ENCODE measurements at regions not wholly inside any gene's neighbourhood (a gene's known extent, or its start where the extent isn't known, plus 50 kb on each side); places are given as distances from the start of the nearest gene placed in this dataset.

GRCh38 chr12:45548426-45548825, 181.1 kb upstream of the ARID2 start:
- no TSS peak for BruUV-seq (replicated peaks)
- H3K4me1 ChIP-seq (ENCODE audit: insufficient read depth, low read length, poor library complexity, severe bottlenecking): peaks cover 27% of the 10 kb centered on the region
- POLR2A ChIA-PET (ENCODE audit: low non-redundant PET): interaction anchor here (0.6 kb wide), 2 partner anchors 87 to 197 kb away, joined by 4 to 5 read pairs; no protein-coding TSS in a partner anchor
- H3K27ac ChIP-seq (ENCODE audit: low read depth, low read length, poor library complexity, severe bottlenecking): no peak overlapping the region
- H3K36me3 ChIP-seq (ENCODE audit: insufficient read depth, low read length, poor library complexity, severe bottlenecking): no peaks in the 10 kb centered on the region
- intact Hi-C loops (cut with micrococcal nuclease; ENCODE audit: unreplicated experiment): loop anchor here (5.0 to 10.0 kb wide), 2 partner anchors 376 to 446 kb away; partner anchors contain the start of gene SCAF11
- H3K9me3 ChIP-seq (ENCODE audit: low read depth, low read length, poor library complexity, severe bottlenecking): no peaks in the 10 kb centered on the region
- H3K4me3 ChIP-seq (ENCODE audit: low read depth, low read length, poor library complexity, severe bottlenecking): no peak overlapping the region
- no peaks in the 10 kb centered on the region for H3K27me3 ChIP-seq (replicated peaks; ENCODE audit: insufficient read depth, low read depth, low read length, poor library complexity)
- no peak for TF ChIP-seq EZH2 (IDR thresholded peaks at IDR 0.05; ENCODE audit: borderline replicate concordance, low read depth, low read length, poor library complexity, severe bottlenecking)
- TF ChIP-seq CTCF (conservative IDR thresholded peaks at IDR 0.05; ENCODE audit: low read depth, low read length): no peak
- CTCF ChIA-PET: interaction anchor here (0.5 kb wide), 1 partner anchor 313 kb away, joined by 3 read pairs; no protein-coding TSS in a partner anchor
- DNase-seq (ENCODE audit: low spot score): no peak

- BruUV-seq (replicated peaks): no TSS peak
- Histone ChIP-seq H3K9me3 (ENCODE audit: low read depth, low read length, poor library complexity, severe bottlenecking) (no peaks in the 10 kb centered on the region), H3K36me3 (ENCODE audit: insufficient read depth, low read length, poor library complexity, severe bottlenecking) (no peaks in the 10 kb centered on the region), H3K27me3 (replicated peaks; ENCODE audit: insufficient read depth, low read depth, low read length, poor library complexity) (no peaks in the 10 kb centered on the region), H3K4me1 (ENCODE audit: insufficient read depth, low read length, poor library complexity, severe bottlenecking) (peaks cover 24% of the 10 kb centered on the region), H3K4me3 (ENCODE audit: low read depth, low read length, poor library complexity, severe bottlenecking) (no peak overlapping the region), H3K27ac (ENCODE audit: low read depth, low read length, poor library complexity, severe bottlenecking) (no peak overlapping the region)
- ChIA-PET CTCF (no interaction called here), POLR2A (ENCODE audit: low non-redundant PET) (no interaction called here)
- TF ChIP-seq EZH2 (IDR thresholded peaks at IDR 0.05; ENCODE audit: borderline replicate concordance, low read depth, low read length, poor library complexity, severe bottlenecking) (no peak), CTCF (conservative IDR thresholded peaks at IDR 0.05; ENCODE audit: low read depth, low read length) (no peak)
- intact Hi-C loops (cut with micrococcal nuclease; ENCODE audit: unreplicated experiment): loop anchor here (5.0 to 10.0 kb wide), 2 partner anchors 377 to 445 kb away; partner anchors contain the start of gene SCAF11
- DNase-seq (ENCODE audit: low spot score): no peak
Observed at GRCh38 chr12:45549337-45549902, 180.1 kb upstream of the ARID2 start.

- intact Hi-C loops (cut with micrococcal nuclease; ENCODE audit: unreplicated experiment): no loop called here
Observed at GRCh38 chr12:45553204-45553603, 176.3 kb upstream of the ARID2 start.

More at GRCh38 chr12:45553204-45553603, 176.3 kb upstream of the ARID2 start:
- Histone ChIP-seq H3K4me1 (ENCODE audit: insufficient read depth, low read length, poor library complexity, severe bottlenecking) (peaks cover 19% of the 10 kb centered on the region), H3K36me3 (ENCODE audit: insufficient read depth, low read length, poor library complexity, severe bottlenecking) (no peaks in the 10 kb centered on the region), H3K27ac (ENCODE audit: low read depth, low read length, poor library complexity, severe bottlenecking) (no peak overlapping the region), H3K27me3 (replicated peaks; ENCODE audit: insufficient read depth, low read depth, low read length, poor library complexity) (no peaks in the 10 kb centered on the region), H3K4me3 (ENCODE audit: low read depth, low read length, poor library complexity, severe bottlenecking) (no peak overlapping the region), H3K9me3 (ENCODE audit: low read depth, low read length, poor library complexity, severe bottlenecking) (no peaks in the 10 kb centered on the region)
- no peak for TF ChIP-seq EZH2 (IDR thresholded peaks at IDR 0.05; ENCODE audit: borderline replicate concordance, low read depth, low read length, poor library complexity, severe bottlenecking)
- no peak for TF ChIP-seq CTCF (conservative IDR thresholded peaks at IDR 0.05; ENCODE audit: low read depth, low read length)
- no peak for DNase-seq (ENCODE audit: low spot score)
- no TSS peak for BruUV-seq (replicated peaks)
- POLR2A ChIA-PET (ENCODE audit: low non-redundant PET): no interaction called here
- CTCF ChIA-PET: no interaction called here

All from A673 (cell line).